ENCODE measurements at regions not wholly inside any gene's neighbourhood (a gene's known extent, or its start where the extent isn't known, plus 50 kb on each side); places are given as distances from the start of the nearest gene placed in this dataset.

GRCh38 chr6:104630955-104631354, 228.8 kb downstream of the HACE1 start:
- TF ChIP-seq CTCF (IDR thresholded peaks at IDR 0.05), result no peak
- no peak for TF ChIP-seq POLR2A (IDR thresholded peaks at IDR 0.05)
- no peak for TF ChIP-seq EP300 (IDR thresholded peaks at IDR 0.05)

Data from tibial nerve (tissue), 4 donors.